Heart right ventricle (tissue), 16 donors: ENCODE measurements at regions not wholly inside any gene's neighbourhood (a gene's known extent, or its start where the extent isn't known, plus 50 kb on each side); places are given as distances from the start of the nearest gene placed in this dataset.

ENCODE experiments used
- ATAC-seq, 8 donors: fragments of 200-7000 bp; cut with Tn5 transposase; one replicate each; pipeline ENCODE4 v1.9.1; 2020; ENCODE audit warnings: mild to moderate bottlenecking in 8 of 8, moderate library complexity in 8 of 8, moderate number of reproducible peaks in 1 of 8
- DNase-seq, 2 donors: peaks; one replicate each; pipeline ENCODE4 v3.0.0-alpha.2; 2020
- H3K27ac ChIP-seq, 10 donors: fragments of 200-600 bp; sonication (generic) in 2 of 10; one replicate each; pipeline versions ENCODE4 v1.5.0 to v1.8.0; 2020 to 2022; ENCODE audit warnings: mild to moderate bottlenecking in 3 of 10
- H3K27me3 ChIP-seq, 7 donors: fragments of 200-600 bp; one replicate each; pipeline ENCODE4 v1.8.0; 2021 to 2022; ENCODE audit warnings: mild to moderate bottlenecking in 2 of 7
- H3K36me3 ChIP-seq, 9 donors: fragments of 200-600 bp; sonication (generic) in 1 of 9; one replicate each; pipeline versions ENCODE4 v1.5.0 to v1.8.0; 2020 to 2022; ENCODE audit warnings: mild to moderate bottlenecking in 2 of 9
- H3K4me1 ChIP-seq, 9 donors: fragments of 200-600 bp; sonication (generic) in 1 of 9; one replicate each; pipeline versions ENCODE4 v1.5.0 to v1.8.0; 2020 to 2022; ENCODE audit warnings: mild to moderate bottlenecking in 4 of 9
- H3K4me3 ChIP-seq, 10 donors: fragments of 200-600 bp; sonication (generic) in 2 of 10; one replicate each; pipeline versions ENCODE4 v1.5.0 to v1.8.0; 2020 to 2022; ENCODE audit warnings: mild to moderate bottlenecking in 7 of 10, moderate library complexity in 2 of 10
- H3K9me3 ChIP-seq, 11 donors: fragments of 200-600 bp in 10 of 11; sonication (generic) in 2 of 11; one replicate each; pipeline versions ENCODE4 v1.5.0 to v1.8.0; 2013 to 2022; ENCODE audit warnings: mild to moderate bottlenecking in 2 of 11, control low read depth in 1 of 11, moderate library complexity in 1 of 11
- WGBS, 2 donors: extraction: QIAGEN DNeasy Blood & Tissue Kit; methylation state at CpG; one replicate each; pipeline ENCODE4 v1.1.7; 2013; ENCODE audit warnings: inconsistent platforms in 1 of 2; 5-methylcytosine and 5-hydroxymethylcytosine counted together
- intact Hi-C, 10 donors: fragments of 100-400 bp; cut with DNase I; formaldehyde crosslinking; loops; one replicate each; pipeline versions ENCODE4 v1.11.1 to v1.14.2; 2022
- TF ChIP-seq, protein P1 (sequence below), 9 donors: fragments of 200-600 bp; sonication (generic) in 2 of 9; IDR thresholded peaks; one replicate each; pipeline versions ENCODE4 v1.5.0 to v1.8.0; 2021 to 2022; ENCODE audit warnings: antibody characterized with exemption in 9 of 9, mild to moderate bottlenecking in 5 of 9, moderate library complexity in 1 of 9
- donor health status: Arrhythmogenic right ventricular cardiomyopathy.
- donor health status: ischemic (EF 13 %, LVEDD 7.1; RV severe dilation, severe dysfunction).
- donor health status: healthy with polysubstance abuse.
- donor health status: DM: no; HTN: yes; CAD: no.
- donor health status: DM: no; HTN: no; CAD: no.
- donor health status: ischemic (EF 25% LVEDD 6.9; RV normal size, moderate dysfunction).
- donor health status: ischemic (EF 25% LVEDD 5.7; RV mildly dilated, moderate dysfunction).
- donor health status: healthy.
- donor health status: DM: yes; HTN: yes; CAD: no.
- donor health status: Ischemic cardiomyopathy.
- donor health status: ischemic (EF 35%, LVEDD 5.7; RV mildly dilated, moderate dysfunction).
- donor health status: nonischemic (EF 11% LVEDD 7.7; RV severe dilation, severe dysfunction).
- donor health status: DM: yes; HTN: yes; CAD: no.
- donor health status: PGD.
- donor health status: ischemic (EF 29% LVEDD 5.4; RV normal size, mild dysfunction).
- donor health status: nonischemic (EF 23%, LVEDD 6.1; RV moderate dilation, normal function).

DNA sequence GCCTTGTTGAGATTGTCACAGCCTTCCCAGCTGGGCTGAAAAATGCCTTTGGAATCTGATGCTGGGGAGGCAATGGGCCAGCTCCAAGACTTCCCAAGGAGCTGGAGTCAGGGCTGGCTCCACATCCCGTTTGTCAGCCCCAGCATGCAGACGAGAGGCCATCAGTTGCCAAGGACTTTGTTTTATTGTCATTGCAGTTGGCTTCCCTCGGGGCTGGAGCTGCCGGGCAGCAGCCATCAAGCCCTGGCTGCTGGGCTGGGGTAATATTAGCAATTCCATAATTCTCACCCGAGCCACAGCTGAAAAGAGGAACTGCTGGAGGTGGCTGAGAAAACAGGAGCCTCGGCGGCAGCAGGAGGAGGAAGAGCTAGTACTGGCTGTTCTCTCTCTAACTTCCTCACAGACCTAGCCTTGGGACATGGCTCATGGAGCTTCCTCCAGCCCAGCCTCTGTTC is 182.5 kb downstream of the CDC5L start:
- 20 to 29% methylated on average over 7 of the region's 7 CpGs for WGBS, 2 donors
- H3K4me3 ChIP-seq, result peak overlapping the region in 2 of 10 donors; percentile 0 to 7
- peak; percentile 37 to 53 for DNase-seq
- ATAC-seq, result peak; percentile 80 to 94 (median 86)
- H3K36me3 ChIP-seq, result no peaks in the 10 kb centered on the region
- no peaks in the 10 kb centered on the region for H3K9me3 ChIP-seq
- peaks cover 0 to 4% (median 0%) of the 10 kb centered on the region in 7 donors for H3K27me3 ChIP-seq
- H3K4me1 ChIP-seq, result peaks cover 0 to 24% (median 17%) of the 10 kb centered on the region in 9 donors
- intact Hi-C loops, result no loop called here
- TF ChIP-seq, protein P1, sequence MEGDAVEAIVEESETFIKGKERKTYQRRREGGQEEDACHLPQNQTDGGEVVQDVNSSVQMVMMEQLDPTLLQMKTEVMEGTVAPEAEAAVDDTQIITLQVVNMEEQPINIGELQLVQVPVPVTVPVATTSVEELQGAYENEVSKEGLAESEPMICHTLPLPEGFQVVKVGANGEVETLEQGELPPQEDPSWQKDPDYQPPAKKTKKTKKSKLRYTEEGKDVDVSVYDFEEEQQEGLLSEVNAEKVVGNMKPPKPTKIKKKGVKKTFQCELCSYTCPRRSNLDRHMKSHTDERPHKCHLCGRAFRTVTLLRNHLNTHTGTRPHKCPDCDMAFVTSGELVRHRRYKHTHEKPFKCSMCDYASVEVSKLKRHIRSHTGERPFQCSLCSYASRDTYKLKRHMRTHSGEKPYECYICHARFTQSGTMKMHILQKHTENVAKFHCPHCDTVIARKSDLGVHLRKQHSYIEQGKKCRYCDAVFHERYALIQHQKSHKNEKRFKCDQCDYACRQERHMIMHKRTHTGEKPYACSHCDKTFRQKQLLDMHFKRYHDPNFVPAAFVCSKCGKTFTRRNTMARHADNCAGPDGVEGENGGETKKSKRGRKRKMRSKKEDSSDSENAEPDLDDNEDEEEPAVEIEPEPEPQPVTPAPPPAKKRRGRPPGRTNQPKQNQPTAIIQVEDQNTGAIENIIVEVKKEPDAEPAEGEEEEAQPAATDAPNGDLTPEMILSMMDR (IDR thresholded peaks at IDR 0.05), result no peak
- H3K27ac ChIP-seq, result peak overlapping the region in 9 of 10 donors; percentile 47 to 85 (median 65)

DNA sequence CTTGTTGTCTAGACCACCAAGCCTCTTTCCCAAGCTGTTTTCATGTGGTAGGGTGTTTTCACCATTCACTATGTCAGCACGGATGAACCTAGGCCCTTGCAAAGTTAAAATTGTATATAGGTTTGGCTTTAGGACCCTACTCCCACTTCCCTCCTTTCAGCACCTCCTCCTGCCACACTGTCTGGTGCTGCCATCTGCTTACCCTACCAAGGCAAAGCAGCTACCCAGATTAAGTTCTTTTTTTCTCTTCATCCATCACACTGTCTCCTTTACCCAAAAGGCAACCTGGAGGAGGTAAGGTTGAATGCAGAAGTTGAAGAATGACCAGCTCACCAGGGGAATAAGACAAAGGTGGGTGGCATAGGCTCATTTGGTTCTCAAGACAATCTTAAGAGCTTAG is 184.0 kb downstream of the CDC5L start:
- TF ChIP-seq, protein P1 (IDR thresholded peaks at IDR 0.05), result no peak

DNA sequence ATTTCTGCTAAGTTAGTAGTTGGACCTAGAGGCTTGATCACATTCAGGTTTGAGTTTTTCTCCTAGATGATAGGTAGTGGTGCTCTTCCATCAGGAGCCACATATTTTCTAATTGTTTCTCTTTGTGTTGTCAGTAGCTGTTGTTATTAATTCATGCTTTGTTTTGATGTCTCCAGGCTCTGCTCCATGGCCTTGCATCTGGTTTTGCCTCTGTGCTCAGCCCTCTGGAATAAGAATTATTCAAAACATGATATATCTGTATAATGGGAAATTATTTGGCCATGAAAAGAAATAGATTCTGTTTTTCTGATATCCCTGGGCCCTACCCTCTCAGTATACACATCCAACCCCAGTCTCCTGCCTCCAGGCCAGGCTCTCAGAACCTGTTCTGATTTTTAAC is 184.8 kb downstream of the CDC5L start:
- DNase-seq (no peak), ATAC-seq (no peak)
- H3K27ac ChIP-seq, result no peak overlapping the region
- no peaks in the 10 kb centered on the region for H3K9me3 ChIP-seq
- no peak overlapping the region for H3K4me3 ChIP-seq
- peaks cover 0 to 23% (median 17%) of the 10 kb centered on the region in 9 donors for H3K4me1 ChIP-seq
- TF ChIP-seq, protein P1 (IDR thresholded peaks at IDR 0.05), result no peak
- H3K36me3 ChIP-seq, result no peaks in the 10 kb centered on the region
- peaks cover 0 to 4% (median 0%) of the 10 kb centered on the region in 7 donors for H3K27me3 ChIP-seq
- intact Hi-C loops, result no loop called here

More for the DNA sequence above, 184.0 kb downstream of the CDC5L start:
- Histone ChIP-seq H3K4me3 (no peak overlapping the region), H3K4me1 (peaks cover 0 to 24% (median 17%) of the 10 kb centered on the region in 9 donors), H3K36me3 (no peaks in the 10 kb centered on the region), H3K9me3 (no peaks in the 10 kb centered on the region), H3K27ac (no peak overlapping the region), H3K27me3 (peaks cover 0 to 4% (median 0%) of the 10 kb centered on the region in 7 donors)
- WGBS, 2 donors, result 72 to 97% methylated on average over 1 of the region's 1 CpG
- ATAC-seq (no peak), DNase-seq (no peak)
- intact Hi-C loops, result no loop called here

DNA sequence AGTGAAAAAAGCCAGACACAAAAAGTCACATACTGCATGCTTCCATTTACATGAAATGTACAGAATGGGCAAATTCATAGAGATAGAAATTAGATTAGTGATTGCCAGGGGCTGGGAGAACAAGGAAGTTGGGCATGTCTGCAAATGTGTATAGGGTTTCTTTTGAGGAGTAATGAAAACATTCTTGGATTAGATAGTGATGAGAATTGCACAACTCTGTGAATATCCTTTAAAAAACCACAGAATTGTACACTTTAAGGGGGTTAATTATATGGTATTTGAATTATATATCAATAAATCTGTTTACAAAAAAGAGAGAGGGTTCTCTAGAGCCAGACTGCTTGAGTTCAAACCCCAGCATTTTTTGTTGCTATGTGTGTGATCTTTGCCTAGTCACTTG is 188.1 kb downstream of the CDC5L start:
- intact Hi-C loops, result no loop called here
- H3K4me3 ChIP-seq, result no peak overlapping the region
- H3K27me3 ChIP-seq, result no peaks in the 10 kb centered on the region
- H3K36me3 ChIP-seq, result no peaks in the 10 kb centered on the region
- no peak overlapping the region for H3K27ac ChIP-seq
- no peaks in the 10 kb centered on the region for H3K9me3 ChIP-seq
- H3K4me1 ChIP-seq, result peaks cover 0 to 4% (median 2%) of the 10 kb centered on the region in 9 donors
- TF ChIP-seq, protein P1 (IDR thresholded peaks at IDR 0.05), result no peak
- ATAC-seq (no peak), DNase-seq (no peak)
